Chondrocyte (in vitro differentiated cells): ENCODE measurements at regions not wholly inside any gene's neighbourhood (a gene's known extent, or its start where the extent isn't known, plus 50 kb on each side); places are given as distances from the start of the nearest gene placed in this dataset.

Experiments
- DNase-seq: peaks from one replicate; pipeline ENCODE4 v3.0.0; 2021; ENCODE audit warnings: mixed read lengths, low spot score
- H3K27ac Mint-ChIP-seq: one replicate; pipeline ENCODE4 v1.8.0; 2021; ENCODE audit warnings: mild to moderate bottlenecking, moderate library complexity, mixed read lengths; ENCODE audit not compliant: unreplicated experiment
- H3K27me3 Mint-ChIP-seq: 2 replicates; pipeline ENCODE4 v1.8.0; 2021; ENCODE audit warnings: low read depth, mixed read lengths
- H3K36me3 Mint-ChIP-seq: 2 replicates; pipeline ENCODE4 v1.8.0; 2021; ENCODE audit warnings: low read depth, mixed read lengths
- H3K4me1 Mint-ChIP-seq: 2 replicates; pipeline ENCODE4 v1.8.0; 2021; ENCODE audit warnings: low read depth, mild to moderate bottlenecking, mixed read lengths
- H3K4me3 Mint-ChIP-seq: one replicate; pipeline ENCODE4 v1.8.0; 2021; ENCODE audit warnings: mild to moderate bottlenecking, moderate library complexity, mixed read lengths; ENCODE audit not compliant: unreplicated experiment
- H3K9me3 Mint-ChIP-seq: 2 replicates; pipeline ENCODE4 v1.8.0; 2021; ENCODE audit warnings: low read depth, mixed read lengths
- TF ChIP-seq, protein P1 (sequence below): fragments of 200-600 bp; sonication (generic); IDR thresholded peaks from 2 replicates; pipeline ENCODE4 v1.5.0; 2021; ENCODE audit warnings: antibody characterized with exemption, mild to moderate bottlenecking, moderate library complexity

DNA sequence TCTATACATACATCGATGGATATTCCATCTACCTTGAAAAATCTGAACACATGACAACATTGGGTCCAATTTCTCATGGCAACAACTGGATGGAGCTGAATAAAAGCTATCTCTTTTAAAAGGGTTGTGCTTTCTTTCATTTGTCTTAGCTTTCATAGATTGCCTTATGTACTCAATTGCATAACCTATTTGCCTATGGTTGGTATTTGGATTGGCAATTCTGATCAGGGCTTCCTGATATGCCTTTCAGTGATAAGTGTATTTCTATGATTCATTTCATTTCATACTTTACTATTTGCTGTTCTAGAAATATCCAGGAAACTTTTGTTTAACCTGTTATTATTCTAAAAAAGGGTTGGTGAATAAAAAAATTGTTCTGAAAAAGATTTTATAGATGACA, 509.9 kb downstream of the GRXCR1 start:
- H3K4me1 Mint-ChIP-seq, result no peaks in the 10 kb centered on the region
- no peak overlapping the region for H3K27ac Mint-ChIP-seq
- H3K36me3 Mint-ChIP-seq, result no peaks in the 10 kb centered on the region
- peaks cover 4% of the 10 kb centered on the region for H3K27me3 Mint-ChIP-seq
- no peak for DNase-seq
- H3K9me3 Mint-ChIP-seq, result peaks cover 7% of the 10 kb centered on the region
- no peak overlapping the region for H3K4me3 Mint-ChIP-seq
- TF ChIP-seq, protein P1, sequence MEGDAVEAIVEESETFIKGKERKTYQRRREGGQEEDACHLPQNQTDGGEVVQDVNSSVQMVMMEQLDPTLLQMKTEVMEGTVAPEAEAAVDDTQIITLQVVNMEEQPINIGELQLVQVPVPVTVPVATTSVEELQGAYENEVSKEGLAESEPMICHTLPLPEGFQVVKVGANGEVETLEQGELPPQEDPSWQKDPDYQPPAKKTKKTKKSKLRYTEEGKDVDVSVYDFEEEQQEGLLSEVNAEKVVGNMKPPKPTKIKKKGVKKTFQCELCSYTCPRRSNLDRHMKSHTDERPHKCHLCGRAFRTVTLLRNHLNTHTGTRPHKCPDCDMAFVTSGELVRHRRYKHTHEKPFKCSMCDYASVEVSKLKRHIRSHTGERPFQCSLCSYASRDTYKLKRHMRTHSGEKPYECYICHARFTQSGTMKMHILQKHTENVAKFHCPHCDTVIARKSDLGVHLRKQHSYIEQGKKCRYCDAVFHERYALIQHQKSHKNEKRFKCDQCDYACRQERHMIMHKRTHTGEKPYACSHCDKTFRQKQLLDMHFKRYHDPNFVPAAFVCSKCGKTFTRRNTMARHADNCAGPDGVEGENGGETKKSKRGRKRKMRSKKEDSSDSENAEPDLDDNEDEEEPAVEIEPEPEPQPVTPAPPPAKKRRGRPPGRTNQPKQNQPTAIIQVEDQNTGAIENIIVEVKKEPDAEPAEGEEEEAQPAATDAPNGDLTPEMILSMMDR, result no peak

DNA sequence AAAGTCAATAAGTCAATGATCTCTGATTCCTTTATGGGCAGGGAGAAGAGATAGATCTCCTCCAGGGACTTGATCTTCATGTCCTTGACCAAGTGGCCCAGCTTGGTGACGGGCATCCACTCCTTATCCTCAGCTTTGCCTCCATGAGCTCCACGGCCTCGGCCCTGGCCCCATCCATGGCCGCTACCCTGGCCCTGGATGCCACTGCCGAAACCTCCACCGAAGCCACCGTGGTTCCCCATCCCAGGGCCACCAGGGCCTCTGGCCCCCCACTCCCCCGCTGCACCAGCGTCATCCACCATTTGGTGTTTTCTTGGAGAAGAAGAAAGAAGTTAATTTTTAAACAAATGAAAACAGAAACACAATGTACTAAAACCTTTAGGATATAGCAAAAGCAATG, 518.1 kb downstream of the GRXCR1 start:
- Mint-ChIP-seq H3K4me1 (no peaks in the 10 kb centered on the region), H3K27ac (no peak overlapping the region), H3K4me3 (no peak overlapping the region), H3K36me3 (no peaks in the 10 kb centered on the region), H3K27me3 (no peaks in the 10 kb centered on the region), H3K9me3 (peaks cover 21% of the 10 kb centered on the region)
- no peak for DNase-seq
- TF ChIP-seq, protein P1, result no peak

DNA sequence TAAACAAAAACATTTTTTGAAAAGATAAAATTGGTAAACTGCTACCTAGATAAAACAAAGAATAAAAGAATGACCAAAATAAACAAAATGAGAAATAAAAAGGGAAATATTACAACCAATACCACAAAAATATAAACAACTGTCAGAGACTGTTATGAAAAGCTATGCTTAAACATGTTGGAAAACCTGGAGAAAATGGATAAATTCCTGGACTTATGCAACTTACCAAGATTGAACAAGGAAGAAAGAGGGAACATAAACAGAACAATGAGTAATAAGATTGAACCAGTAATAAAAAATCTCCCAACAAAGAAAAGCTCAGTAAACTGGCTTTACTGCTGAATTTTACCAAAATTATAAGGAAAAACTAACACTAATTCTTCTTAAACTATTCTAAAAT, 518.7 kb downstream of the GRXCR1 start:
- no peaks in the 10 kb centered on the region for H3K27me3 Mint-ChIP-seq
- no peak for DNase-seq
- TF ChIP-seq, protein P1, result no peak
- H3K27ac Mint-ChIP-seq, result no peak overlapping the region
- no peak overlapping the region for H3K4me3 Mint-ChIP-seq
- no peaks in the 10 kb centered on the region for H3K36me3 Mint-ChIP-seq
- no peaks in the 10 kb centered on the region for H3K4me1 Mint-ChIP-seq
- H3K9me3 Mint-ChIP-seq, result peaks cover 21% of the 10 kb centered on the region

DNA sequence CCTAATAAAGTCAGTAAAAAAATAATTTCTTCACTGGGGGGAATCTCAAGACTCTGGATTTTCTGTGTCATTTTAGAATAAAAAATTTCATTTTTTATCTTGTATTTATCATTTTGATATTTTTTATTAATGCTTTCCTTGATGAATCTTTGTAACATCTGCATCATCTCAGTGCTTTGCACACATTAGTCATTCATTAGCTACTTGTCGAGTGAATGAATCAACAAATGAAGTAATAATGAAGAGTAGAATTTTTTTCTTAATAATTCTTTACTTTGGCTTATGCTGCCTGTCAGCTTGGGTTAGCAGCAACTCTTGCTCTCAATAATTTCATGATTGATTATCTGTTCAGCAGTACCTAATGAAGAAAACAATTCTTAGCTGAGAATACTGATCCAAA, 530.8 kb downstream of the GRXCR1 start:
- H3K4me1 Mint-ChIP-seq, result no peaks in the 10 kb centered on the region
- TF ChIP-seq, protein P1, result no peak
- H3K36me3 Mint-ChIP-seq, result no peaks in the 10 kb centered on the region
- H3K27ac Mint-ChIP-seq, result no peak overlapping the region
- no peak for DNase-seq
- no peak overlapping the region for H3K4me3 Mint-ChIP-seq
- peaks cover 3% of the 10 kb centered on the region for H3K27me3 Mint-ChIP-seq
- H3K9me3 Mint-ChIP-seq, result peaks cover 10% of the 10 kb centered on the region

DNA sequence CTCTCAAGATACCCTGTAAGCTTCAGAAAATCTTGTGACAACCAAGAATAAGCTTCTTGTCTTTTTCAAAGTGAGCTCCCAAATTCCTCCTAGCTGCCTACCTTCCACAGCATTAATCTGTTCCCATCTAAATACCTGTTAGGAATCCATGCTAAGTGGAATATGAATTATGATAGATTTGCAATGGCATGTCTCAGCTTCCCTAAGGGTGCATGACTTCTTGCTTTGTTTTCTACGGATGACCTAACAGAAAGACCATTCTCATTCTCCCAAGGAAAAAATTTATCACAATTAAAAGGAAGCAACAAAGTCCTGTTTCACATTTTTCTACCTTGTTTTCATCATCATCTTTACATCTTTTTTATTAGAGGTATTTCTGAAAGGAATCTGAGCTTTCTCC, 532.7 kb downstream of the GRXCR1 start:
- no peak for DNase-seq

More for the DNA sequence above, 532.7 kb downstream of the GRXCR1 start:
- H3K27ac Mint-ChIP-seq, result no peak overlapping the region
- TF ChIP-seq, protein P1, result no peak
- peaks cover 6% of the 10 kb centered on the region for H3K9me3 Mint-ChIP-seq
- H3K4me1 Mint-ChIP-seq, result no peaks in the 10 kb centered on the region
- no peak overlapping the region for H3K4me3 Mint-ChIP-seq
- H3K27me3 Mint-ChIP-seq, result no peaks in the 10 kb centered on the region
- no peaks in the 10 kb centered on the region for H3K36me3 Mint-ChIP-seq
